ENCODE measurements at regions not wholly inside any gene's neighbourhood (a gene's known extent, or its start where the extent isn't known, plus 50 kb on each side); places are given as distances from the start of the nearest gene placed in this dataset.

DNA sequence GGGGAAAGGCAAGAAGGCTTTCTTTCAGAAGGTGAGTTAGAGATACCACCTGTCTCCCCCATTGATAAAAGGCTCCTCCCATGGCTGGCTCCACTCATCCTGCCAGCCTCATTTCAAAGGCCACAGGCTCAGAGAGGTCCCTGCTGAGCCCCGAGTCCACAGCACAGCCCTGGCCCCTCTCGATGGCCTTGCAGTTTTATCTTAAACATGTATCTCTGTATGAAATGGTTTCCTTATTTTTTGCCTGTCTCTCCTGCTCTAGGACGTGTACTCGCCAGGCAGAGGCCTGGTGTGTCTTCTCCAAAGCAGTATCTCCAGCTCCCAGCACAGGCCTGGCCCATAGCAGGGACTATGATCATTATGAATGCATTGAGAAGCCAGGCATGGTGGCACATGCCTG lies 160.5 kb upstream of the NSMCE3 start:
- H3K36me3 ChIP-seq (ENCODE audit: control insufficient read depth in 2 of 2, extremely low read depth in 1 of 2, insufficient read depth in 2 of 2, low read length in 2 of 2) = no peaks in the 10 kb centered on the region
- no peak for DNase-seq (ENCODE audit: low read depth, low spot score)
- TF ChIP-seq MYC (IDR thresholded peaks at IDR 0.05; ENCODE audit: low read depth, low read length) (no peak), FOS (IDR thresholded peaks at IDR 0.05; ENCODE audit: borderline replicate concordance, insufficient read depth, low read length) (no peak), EZH2 (IDR thresholded peaks at IDR 0.05; ENCODE audit: borderline replicate concordance, low read depth, low read length, severe bottlenecking) (no peak), POLR2AphosphoS5 (IDR thresholded peaks at IDR 0.05; ENCODE audit: insufficient read depth, low read depth, low read length) (no peak), GATA2 (IDR thresholded peaks at IDR 0.05; ENCODE audit: insufficient read depth, insufficient read length, low read depth, low read length) (no peak), POLR2A (IDR thresholded peaks at IDR 0.05; ENCODE audit: low read depth, low read length) (no peak), JUN (IDR thresholded peaks at IDR 0.05; ENCODE audit: borderline replicate concordance, insufficient read depth, insufficient read length, low read depth) (no peak)
- TF ChIP-seq, protein P1, sequence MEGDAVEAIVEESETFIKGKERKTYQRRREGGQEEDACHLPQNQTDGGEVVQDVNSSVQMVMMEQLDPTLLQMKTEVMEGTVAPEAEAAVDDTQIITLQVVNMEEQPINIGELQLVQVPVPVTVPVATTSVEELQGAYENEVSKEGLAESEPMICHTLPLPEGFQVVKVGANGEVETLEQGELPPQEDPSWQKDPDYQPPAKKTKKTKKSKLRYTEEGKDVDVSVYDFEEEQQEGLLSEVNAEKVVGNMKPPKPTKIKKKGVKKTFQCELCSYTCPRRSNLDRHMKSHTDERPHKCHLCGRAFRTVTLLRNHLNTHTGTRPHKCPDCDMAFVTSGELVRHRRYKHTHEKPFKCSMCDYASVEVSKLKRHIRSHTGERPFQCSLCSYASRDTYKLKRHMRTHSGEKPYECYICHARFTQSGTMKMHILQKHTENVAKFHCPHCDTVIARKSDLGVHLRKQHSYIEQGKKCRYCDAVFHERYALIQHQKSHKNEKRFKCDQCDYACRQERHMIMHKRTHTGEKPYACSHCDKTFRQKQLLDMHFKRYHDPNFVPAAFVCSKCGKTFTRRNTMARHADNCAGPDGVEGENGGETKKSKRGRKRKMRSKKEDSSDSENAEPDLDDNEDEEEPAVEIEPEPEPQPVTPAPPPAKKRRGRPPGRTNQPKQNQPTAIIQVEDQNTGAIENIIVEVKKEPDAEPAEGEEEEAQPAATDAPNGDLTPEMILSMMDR (IDR thresholded peaks at IDR 0.05; ENCODE audit: extremely low read depth in 1 of 2, insufficient read depth in 1 of 2, low read depth in 1 of 2, low read length in 2 of 2) = no peak
- TF ChIP-seq, protein P2, sequence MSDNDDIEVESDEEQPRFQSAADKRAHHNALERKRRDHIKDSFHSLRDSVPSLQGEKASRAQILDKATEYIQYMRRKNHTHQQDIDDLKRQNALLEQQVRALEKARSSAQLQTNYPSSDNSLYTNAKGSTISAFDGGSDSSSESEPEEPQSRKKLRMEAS (IDR thresholded peaks at IDR 0.05; ENCODE audit: insufficient read depth, insufficient read length) = no peak
- H3K9me3 ChIP-seq (replicated peaks; ENCODE audit: control insufficient read depth, insufficient read depth, low read length) = no peaks in the 10 kb centered on the region
- intact Hi-C loops (cut with micrococcal nuclease) (no loop called here), dilution Hi-C loops (cut with MboI; ENCODE audit: extremely low pct_ligation_motif_present, low sequenced_read_pairs) (no loop called here)
- no peaks in the 10 kb centered on the region for H3K27me3 ChIP-seq (ENCODE audit: control insufficient read depth in 2 of 2, insufficient read depth in 2 of 2, low read length in 2 of 2)
- H3K4me3 ChIP-seq (replicated peaks in 1 of 3; ENCODE audit: insufficient read depth in 1 of 3, low read depth in 1 of 3, low read length in 3 of 3) = no peak overlapping the region
- H3K9ac ChIP-seq (replicated peaks; ENCODE audit: extremely low read depth, insufficient read depth, low read length) = no peak overlapping the region
- POLR2A ChIA-PET = no interaction called here
- CTCF ChIA-PET = no interaction called here
- FAIRE-seq = no peak
- no peaks in the 10 kb centered on the region for H3K79me2 ChIP-seq (ENCODE audit: control insufficient read depth, insufficient read depth, low read length)
- no peaks in the 10 kb centered on the region for H3K4me1 ChIP-seq (ENCODE audit: control insufficient read depth, extremely low read depth, insufficient read depth, low read length)
- no peak overlapping the region for H2AFZ ChIP-seq (ENCODE audit: low read depth, low read length)
- no peak overlapping the region for H3K4me2 ChIP-seq (ENCODE audit: insufficient read depth, low read length)
- BruUV-seq (replicated peaks) = no TSS peak
- no peaks in the 10 kb centered on the region for H3K9me1 ChIP-seq (replicated peaks; ENCODE audit: control insufficient read depth, extremely low read depth, insufficient read depth, low read length)
- H3K27ac ChIP-seq (ENCODE audit: insufficient read depth, low read depth, low read length) = no peak overlapping the region
- no peaks in the 10 kb centered on the region for H4K20me1 ChIP-seq (replicated peaks; ENCODE audit: control insufficient read depth, extremely low read depth, insufficient read depth, low read length)
